ENCODE measurements at regions not wholly inside any gene's neighbourhood (a gene's known extent, or its start where the extent isn't known, plus 50 kb on each side); places are given as distances from the start of the nearest gene placed in this dataset.
"Not testable (repeated sequence)": the region's sequence is repeated elsewhere in the genome, so short reads cannot be mapped to it uniquely, and the experiment has no call there.

DNA sequence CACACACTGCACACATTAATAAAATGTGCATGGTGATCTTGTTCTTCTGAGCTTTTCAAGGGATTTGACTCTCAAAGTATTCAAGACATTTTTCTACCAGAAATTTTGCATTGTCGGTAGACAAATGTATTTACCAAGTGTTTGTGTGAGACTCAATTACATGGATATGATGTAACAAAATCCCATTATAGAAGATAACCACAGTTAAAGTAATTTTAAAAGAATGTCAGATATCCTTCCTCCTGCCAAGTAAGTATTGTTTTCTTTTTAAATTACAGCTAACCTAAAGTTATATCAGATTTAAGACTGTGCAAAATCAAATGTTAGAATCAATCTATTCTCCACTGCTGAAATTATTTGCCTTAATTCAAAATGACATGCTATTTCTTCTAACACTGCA lies 1344.5 kb upstream of the CHAC2 start:
- DNase-seq: no peak

DNA sequence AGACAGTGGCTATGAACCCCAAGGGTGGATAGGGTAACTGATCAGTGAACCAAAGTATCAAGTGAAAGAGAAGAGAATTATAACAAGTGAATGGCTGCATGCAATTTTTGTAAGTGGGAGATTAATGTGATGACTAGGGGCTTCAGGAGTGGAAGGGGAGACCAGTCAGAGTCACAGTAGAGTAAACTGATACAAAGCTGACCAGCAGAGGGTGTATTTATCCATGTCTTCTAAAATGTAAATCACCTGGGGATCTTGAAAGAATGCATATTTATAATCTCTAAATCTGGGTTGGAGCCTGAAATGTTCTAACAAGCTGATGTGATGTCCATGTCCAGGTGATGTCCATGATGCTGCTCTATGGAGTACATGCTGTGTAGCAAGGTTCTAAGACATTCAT lies 1351.3 kb upstream of the CHAC2 start:
- DNase-seq: no peak

DNA sequence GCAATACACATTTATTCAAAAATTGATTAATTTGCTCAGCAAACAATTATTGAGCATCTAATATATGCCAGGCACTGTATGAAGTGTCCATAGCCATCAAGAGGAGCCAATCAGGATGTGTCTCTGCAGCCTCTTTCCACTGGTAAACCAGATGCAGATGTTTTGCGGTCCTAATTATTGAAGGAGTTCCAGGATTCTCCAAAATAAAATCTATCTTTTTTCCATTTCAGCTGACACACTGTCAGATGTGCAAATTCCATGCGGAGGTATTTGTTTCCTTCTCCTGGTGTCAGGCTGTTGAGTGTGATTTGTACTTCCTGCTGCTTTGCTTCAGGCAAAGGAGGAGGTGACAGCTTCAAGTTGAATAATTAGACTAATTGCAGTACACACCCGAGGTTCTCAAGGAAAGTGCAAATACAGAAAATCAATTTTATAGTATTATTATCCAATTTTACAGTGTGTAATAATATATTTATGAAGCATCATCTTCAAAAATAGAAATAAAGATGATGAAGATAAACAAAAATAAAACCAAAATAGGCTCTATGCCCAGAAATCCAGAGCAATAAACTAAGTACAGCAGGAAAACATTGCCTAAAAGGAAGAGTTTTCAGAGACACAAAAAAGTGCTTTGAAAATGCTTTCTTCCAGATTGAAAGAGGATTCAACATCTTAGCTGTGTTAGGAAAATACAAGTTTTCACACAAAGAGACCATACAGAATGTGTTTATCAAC lies 1352.9 kb upstream of the CHAC2 start:
- no peak for DNase-seq

DNA sequence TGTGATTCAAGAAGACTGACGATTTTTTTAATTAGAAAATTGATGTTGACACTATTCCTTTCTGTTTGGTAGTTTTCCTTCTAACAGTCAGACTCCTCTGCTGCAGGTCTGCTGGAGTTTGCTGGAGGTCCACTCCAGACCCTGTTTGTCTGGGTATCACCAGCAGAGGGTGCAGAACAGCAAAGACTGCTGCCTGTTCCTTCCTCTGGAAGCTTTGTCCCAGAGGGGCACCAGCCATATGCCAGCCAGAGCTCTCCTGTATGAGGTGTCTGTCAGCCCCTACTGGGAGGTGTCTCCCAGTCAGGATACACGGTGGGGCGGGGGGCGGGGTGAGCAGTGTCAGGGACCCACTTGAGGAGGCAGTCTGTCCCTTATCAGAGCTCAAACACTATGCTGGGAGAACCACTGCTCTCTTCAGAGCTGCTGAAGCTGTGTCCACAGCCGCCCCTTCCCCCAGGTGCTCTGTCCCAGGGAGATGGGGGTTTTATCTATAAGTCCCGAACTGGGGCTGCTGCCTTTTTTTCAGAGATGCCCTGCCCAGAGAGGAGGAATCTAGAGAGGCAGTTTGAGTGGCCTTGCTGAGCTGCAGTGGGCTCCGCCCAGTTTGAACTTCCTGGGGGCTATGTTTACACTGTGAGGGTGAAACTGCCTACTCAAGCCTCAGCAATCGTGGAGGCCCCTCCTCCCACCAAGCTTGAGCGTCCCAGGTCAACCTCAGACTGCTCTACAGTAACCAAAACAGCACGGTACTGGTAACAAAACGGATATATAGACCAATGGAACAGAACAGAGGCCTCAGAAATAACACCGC lies 1358.1 kb upstream of the CHAC2 start:
- DNase-seq: not testable (repeated sequence)

DNA sequence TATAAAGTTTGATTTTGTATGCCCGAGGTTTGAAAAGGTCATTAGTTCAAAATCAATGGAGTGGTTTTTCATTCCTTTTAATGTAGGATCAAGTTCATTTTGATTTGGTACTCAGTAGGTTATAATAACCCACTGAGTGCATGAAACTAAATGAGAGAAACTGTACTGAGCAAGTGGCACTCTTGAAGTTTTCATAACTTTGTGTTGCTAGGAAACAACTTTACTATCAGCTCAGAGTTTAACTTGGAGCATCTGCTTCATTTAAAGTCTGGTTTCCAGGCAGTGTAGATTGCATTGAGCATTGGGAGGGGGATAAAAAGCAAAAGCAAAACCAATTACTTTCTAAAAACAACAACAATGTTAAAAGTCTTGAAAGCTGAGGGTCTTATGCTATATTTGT lies 1361.6 kb upstream of the CHAC2 start:
- no peak for DNase-seq

DNA sequence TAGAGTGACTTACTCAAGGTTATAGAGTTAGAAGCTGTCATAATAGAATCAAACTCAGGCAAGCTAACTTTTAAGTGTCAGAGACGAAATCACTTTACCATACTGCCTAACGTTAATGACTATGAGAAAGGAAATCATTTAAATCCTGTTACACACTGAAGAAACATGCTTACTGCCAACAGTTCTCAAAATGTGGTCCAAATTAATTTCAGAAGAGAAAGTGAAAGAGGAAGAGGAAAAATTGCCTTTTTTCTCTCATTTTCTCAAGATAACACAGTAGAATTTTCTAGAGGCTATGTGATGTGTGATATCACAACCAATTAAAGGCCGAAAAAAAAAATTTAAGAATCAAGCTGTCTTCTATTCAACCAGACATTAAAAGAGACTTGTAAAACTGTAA lies 1362.7 kb upstream of the CHAC2 start:
- no peak for DNase-seq

DNA sequence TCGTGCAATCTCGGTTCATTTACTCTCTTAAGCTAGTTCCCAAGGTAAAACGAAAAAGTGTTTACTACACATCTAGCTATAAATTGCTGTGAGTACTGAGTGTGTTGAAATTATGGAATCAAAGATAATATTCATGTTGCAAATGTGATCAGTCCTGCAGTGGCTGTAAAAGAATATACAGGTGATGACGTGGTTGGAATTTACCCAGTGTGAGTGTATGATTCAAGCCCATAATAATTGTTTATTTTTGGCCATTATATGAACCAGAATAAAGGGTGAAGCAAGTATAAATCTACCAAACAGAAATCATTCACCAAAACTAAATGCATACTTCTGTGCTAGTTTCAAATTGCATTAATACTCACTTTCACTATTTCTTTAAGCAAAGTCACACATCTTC lies 1363.6 kb upstream of the CHAC2 start:
- no peak for DNase-seq

DNA sequence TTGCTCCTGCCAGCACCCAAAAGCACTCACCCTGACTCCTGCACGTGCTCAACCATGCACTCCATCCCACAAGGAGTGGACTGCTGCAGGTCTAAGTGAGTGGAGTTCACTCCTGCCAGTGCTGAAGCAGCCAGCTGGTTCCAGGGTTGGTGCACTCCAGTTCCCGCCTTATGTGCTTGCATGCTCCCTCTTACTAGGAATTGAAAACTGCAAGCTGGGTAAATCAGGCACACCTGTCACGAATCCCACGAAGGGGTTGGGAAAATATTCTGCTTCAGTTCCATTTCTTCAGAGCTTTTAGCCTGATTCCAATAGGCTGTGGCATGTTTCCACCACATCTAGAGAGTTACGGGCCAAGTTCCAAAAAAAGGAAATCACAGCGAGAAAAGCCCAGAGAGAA lies 1365.5 kb upstream of the CHAC2 start:
- DNase-seq: no peak

DNA sequence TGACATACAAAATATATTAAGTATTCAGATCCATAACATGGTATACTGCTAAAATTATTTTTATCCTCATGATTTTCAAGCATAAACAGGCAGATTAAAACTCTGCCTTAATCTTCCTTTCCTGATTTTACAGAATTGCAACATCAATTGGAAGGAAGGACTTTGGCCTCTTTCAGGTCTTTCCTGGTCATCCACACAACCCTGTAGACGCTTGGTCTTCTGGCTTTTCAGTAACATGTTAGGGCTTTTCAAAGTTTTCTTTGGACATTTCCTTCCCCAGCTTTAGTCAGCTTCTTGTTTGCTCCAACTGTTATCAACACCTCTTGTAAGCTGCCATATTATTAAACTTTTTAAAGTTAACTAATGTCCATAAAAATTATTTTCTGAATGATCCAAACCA lies 1364.9 kb upstream of the NRXN1 start:
- DNase-seq: no peak

DNA sequence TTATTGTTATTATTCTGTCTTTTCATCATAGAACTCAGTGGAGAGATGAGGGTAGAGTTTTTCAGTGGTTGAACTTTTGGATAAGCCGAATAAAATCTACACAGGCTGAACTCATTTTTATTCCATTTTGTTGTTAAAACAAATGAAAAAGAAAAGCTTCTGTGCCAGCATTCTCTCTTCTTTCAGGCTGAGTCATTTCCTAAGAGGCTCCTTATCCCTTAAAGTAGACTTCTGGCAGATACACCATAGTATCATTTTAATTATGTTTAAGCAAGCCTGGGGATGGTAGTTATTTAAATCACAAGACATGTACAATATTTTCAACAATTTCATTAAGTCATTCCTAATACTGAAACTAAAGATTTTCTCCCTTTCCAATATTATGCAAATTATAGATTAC lies 1364.0 kb upstream of the NRXN1 start:
- no peak for DNase-seq

DNA sequence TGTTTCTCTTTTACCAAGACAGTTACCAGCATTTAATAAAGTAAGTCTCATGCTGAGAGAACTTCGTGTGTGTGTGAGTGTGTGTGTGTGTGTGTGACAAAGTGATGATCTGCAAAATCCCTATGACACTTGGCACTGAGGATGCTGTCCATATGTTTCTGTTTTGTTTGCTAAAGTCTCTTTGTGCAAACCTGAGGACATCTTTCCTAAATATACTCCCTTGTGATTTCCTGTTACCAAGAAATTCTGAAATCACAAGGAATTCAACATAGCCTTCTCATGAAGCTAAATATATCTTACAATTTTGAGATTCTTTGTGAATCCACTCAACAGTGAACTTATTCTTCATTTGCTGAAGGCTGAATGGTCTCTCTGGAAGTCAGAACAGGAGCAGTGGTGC lies 1359.7 kb upstream of the NRXN1 start:
- no peak for DNase-seq

DNA sequence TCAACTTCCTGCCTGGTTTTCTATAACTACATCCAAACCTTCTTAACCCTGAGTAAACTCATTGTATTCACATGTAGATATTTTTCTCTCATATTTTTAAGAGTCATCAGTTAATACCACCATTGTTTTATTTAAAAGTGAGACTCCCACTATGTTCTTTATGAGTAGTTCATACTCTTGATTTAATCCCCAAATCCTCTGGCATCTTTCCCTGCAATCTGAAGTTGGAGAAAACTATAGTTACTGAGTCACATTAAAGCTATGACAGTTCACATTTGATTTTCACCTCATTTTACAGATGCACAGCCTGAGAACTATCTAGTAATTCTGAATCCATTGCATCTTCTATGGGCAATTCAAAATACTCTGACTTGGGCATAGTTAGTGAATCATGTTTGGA lies 1358.7 kb upstream of the NRXN1 start:
- DNase-seq: no peak

DNA sequence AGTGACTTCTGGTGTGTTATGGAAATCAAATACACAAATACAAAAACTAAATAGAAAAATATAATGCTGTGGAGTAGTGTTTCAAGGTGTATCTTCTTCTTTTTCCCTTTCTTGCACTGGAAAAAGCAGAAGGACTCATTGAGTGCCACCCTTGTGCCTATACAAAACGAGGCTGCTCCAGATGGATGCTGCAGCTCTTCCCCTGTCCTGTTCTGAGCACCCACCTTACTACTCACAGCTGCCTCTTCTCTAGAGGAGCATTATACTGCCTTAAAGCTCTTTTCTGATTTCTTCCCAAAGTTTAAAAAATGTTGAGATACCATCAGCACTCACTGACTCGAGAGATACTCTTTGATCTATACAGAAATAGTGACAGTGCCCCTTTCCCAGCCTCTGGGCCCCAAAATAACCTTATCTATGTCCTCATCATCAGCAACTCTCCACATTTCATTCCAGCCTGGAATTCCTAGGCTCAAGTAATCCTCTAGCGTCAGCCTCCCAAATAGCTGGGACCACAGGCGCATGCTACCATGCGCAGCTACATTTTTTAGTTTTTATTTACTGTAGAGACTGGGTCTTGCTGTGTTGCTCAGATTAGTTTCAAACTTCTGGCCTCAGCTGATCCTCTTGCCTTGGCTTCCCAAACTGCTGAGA lies 1356.1 kb upstream of the NRXN1 start:
- DNase-seq: no peak

DNA sequence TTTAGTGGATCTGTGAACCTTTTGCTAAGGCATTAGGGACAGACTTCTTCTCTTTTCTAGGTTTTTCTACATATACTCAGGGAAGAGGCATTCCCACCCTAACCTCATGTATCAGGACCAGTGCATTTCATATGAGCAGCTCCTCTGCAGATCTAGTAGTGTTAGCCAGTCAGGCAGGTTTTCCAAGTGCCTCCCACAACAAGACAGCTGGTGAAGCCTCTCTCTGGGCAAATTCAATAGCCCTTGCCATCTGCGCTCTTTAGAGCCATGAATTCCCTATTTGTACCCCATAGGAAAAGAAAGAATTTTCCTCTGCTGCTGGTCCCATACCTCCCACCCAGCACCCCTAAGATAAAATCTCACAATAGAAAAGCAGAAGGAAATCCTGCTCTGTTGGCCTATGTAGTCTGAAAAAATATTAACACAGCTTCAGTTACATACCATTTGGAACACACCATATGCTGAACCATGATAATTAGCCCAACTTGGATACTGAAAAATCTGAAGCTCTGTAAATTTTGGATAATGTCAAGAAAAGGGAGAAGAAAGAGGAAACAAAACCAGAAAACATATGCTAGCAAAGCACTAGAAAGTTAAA lies 1354.6 kb upstream of the NRXN1 start:
- DNase-seq: no peak

DNA sequence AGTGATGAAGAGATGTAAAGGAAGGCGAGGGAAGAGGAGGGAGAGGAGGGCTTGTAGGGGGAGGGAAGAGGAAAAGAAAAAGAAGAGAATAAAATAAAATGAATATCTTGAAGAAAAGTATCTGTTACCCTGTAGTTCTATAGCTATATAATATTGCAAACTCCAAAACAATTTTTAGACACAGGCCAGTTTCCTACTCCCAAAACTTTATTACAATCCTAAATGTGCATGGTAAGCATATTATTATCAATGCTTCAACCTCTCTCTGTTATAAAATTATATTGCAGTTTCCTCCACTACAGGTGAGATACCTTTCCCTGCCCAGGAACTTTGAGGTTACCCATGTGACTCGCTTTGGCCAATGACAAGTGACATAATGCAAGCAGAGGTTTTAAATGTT lies 1351.6 kb upstream of the NRXN1 start:
- no peak for DNase-seq

DNA sequence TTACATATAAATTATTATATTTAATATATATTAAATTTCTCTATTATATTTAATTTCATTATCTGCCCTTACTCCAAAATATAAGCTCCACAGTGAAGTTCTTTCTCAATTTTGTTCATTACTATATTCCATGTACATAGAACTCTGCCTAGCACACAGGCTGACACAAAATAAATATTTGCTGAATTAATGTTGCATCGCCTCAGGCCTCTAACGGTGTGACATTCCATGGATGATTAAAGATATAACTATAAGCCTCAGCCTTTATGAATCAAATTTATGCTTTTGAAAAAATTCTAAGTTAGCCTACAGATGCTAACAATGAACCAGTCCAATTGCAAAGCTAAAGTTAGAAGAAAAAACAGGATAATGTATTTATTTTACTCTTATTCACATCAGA lies 1337.2 kb upstream of the NRXN1 start:
- no peak for DNase-seq

DNA sequence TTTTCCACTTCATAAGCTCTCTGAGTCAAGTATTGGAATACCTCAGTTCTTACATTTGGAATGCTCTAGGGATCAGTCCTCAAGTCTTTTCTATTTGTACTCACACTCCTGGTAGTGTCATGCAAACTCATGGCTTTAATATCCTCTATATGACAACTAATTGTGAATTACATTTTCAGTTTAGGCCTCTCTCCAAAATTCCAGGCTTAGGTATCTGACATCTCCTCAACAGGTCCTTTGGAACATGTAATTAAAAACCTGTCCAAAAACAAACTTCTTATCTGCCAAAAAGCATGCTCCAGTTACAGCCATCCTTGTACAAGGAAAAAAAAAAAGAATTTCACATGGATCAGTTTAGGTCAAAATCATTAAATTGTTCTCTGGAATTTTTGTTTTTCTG lies 1336.2 kb upstream of the NRXN1 start:
- no peak for DNase-seq

DNA sequence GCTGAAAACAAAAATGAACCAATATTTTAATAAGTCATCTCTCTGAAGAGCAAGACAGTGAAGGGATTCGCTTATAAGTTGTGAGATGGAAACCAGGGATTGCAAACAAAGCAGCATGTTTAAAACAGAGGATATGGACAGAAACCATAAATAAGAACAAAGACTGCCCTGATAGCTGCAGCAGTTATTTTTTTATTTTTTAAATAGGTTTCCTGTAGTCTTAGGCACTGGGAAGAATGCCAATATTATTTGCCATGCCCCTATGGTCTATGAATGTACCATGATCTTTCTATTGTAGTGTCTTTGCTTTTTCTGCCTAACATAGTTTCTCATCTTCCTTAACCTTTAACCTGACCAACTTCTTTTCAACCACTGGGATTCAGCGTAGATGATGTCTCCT lies 1334.0 kb upstream of the NRXN1 start:
- no peak for DNase-seq

DNA sequence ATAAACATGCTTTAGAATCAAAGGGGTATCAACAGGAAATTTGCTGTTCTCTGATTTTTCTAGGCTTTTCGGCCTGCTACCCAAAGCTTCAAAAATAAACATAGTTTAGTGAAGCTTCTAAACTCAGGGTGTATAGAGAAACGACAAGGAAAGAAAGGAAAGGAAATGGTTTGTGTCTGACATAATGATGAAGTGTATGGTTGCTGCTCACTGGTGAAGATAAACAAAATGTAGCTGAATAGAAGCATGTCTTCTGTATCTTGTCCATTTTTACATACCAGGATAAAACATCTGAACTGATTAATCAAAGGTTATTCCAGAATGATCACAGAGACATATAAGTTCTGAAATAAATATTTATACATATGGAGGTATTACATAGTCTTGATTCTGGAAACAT lies 1324.6 kb upstream of the NRXN1 start:
- no peak for DNase-seq

DNA sequence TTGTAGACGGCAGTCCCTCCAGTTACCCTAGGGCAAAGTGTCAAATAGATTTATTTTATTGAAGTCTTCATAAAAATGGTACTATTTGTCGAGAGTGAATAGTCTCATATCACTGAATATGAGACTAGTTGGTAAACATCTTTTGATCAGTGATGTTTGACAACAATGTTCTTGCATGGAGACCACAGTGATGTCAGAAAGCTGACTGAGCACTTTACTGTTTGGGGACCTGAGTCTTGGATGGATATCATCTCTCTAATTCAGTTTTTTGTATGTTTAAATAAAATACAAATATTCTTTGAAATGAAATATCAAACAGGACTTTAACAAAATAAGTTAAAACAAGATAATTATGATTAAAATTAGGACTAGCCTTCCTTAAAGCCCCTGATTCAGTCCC lies 1315.4 kb upstream of the NRXN1 start:
- DNase-seq: no peak

DNA sequence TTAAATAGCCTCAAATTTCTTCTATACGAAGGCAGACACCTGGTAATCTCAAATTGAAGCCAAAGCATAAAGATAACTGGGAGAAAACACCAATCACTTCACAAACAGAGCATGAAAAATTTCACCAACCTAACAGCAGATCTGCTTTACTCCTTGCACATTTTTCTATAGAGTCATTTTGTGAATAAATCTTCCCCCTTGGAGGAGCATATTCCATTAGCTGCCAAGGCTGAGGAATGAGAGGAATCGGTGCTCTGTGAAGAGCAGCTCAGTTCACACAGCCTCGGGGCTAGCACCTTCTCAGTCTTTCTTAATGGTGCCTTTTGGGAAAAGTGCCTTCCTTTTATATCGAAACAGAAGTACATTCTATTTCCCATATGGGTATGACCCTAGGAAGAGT lies 1313.7 kb upstream of the NRXN1 start:
- DNase-seq: no peak

DNA sequence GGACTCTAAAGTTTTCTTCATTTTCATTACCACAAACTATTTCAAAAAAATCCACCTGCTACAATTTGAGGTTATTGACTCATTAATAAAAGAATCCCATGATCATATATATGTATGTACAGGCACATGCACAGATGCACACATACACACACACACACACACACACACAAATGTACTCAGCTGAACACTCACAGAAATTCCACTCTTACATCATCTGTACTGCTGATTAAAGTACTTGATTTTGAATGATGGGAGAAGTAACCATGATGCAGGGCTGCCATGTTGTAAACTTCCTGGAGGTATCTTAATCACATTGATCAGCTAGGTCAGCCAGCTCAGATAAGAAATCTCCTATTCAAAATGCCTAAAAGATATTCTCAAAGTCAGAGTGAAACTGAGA lies 1313.2 kb upstream of the NRXN1 start:
- DNase-seq: no peak

DNA sequence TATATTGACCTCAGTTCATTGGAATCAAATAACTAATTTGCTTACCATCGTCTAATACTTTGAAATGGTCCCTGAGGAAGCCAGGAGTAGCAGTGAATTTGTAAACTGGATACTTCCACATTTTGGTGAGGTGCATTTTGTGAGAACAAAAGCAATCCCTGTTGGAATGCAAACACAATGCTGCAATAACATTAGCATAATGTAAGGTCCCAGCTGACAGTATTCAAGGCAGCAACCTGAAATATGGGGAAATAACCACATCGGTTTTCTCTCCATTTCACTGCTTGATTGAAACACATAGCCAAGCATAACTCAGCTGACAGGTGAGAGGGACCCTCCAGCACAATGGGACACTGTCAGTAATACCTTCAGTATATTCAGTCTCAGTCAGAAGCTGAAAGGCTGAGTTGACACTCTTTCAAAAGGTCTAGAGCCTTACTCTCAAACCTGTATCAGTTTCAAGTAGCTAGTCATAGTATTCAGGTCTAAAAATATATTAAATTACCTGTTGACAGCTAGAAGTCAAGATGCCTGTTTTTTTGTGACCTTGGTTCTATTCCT lies 1311.9 kb upstream of the NRXN1 start:
- no peak for DNase-seq

Measured in T1000 (cell line).